ENCODE measurements at regions not wholly inside any gene's neighbourhood (a gene's known extent, or its start where the extent isn't known, plus 50 kb on each side); places are given as distances from the start of the nearest gene placed in this dataset.
"Not testable (repeated sequence)": the region's sequence is repeated elsewhere in the genome, so short reads cannot be mapped to it uniquely, and the experiment has no call there.

- Histone ChIP-seq H3K9me3 (no peaks in the 10 kb centered on the region), H3K36me3 (replicated peaks) (no peaks in the 10 kb centered on the region), H3K4me3 (no peak overlapping the region), H3K27me3 (ENCODE audit: low read depth) (no peaks in the 10 kb centered on the region), H3K4me1 (no peaks in the 10 kb centered on the region)
- in situ Hi-C loops (cut with MboI; ENCODE audit: low sequenced_read_pairs): no loop called here
- no peak for DNase-seq (ENCODE audit: low spot score in 2 of 2)
Observed at GRCh38 chr13:87172166-87172835, 498.9 kb upstream of the SLITRK5 start.

DNA sequence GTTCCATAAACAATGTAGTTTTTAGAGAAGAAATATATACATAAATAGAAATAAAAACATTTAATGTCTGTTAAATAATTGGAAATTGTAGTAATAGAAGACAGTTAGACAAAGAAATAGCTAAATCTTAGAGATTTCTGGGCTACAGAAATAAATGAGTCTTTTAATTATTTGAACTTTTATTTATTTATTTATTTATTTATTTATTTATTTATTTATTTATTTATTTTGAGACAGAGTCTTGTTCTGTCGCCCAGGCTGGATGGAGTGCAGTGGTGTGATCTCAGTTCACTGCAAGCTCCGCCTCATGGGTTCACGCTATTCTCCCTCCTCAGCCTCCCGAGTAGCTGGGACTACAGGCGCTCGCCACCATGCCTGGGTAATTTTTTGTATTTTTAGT is 486.0 kb upstream of the SLITRK5 start:
- H3K27me3 ChIP-seq (ENCODE audit: low read depth); H3K36me3 ChIP-seq (replicated peaks); H3K4me3 ChIP-seq; in situ Hi-C loops (cut with MboI; ENCODE audit: low sequenced_read_pairs); DNase-seq (ENCODE audit: low spot score in 2 of 2); H3K9me3 ChIP-seq; H3K4me1 ChIP-seq: not testable (repeated sequence)

DNA sequence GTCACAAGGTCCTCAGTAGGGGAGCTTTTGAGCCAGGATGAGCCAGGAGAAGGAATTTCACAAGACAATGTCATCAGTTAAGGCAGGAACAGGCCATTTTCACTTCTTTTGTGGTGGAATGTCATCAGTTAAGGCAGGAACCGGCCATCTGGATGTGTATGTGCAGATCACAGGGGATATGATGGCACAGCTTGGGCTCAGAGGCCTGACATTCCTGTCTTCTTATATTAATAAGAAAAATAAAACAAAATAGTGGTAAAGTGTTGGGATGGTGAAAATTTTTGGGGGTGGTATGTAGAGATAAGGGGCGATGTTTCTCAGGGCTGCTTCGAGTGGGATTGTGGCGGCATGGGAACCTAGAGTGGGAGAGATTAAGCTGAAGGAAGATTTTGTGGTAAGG is 484.5 kb upstream of the SLITRK5 start:
- DNase-seq (ENCODE audit: low spot score in 2 of 2); H3K27me3 ChIP-seq (ENCODE audit: low read depth); H3K4me3 ChIP-seq; in situ Hi-C loops (cut with MboI; ENCODE audit: low sequenced_read_pairs); H3K9me3 ChIP-seq; H3K4me1 ChIP-seq; H3K36me3 ChIP-seq (replicated peaks): not testable (repeated sequence)

DNA sequence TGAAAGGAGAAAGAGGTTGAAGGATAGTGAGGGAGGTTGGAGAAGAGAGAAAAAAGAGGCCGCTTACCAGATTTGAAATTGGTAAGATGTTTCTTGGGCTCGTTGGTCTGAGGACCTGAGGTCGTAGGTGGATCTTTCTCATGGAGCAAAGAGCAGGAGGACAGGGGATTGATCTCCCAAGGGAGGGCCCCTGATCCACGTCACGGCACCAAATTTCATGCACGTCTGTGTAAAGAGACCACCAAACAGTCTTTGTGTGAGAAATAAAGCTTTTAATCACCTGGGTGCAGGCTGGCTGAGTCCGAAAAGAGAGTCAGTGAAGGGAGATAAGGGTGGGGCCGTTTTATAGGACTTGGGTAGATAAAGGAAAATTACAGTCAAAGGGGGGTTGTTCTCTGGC is 479.7 kb upstream of the SLITRK5 start:
- H3K4me1 ChIP-seq; H3K27me3 ChIP-seq (ENCODE audit: low read depth); in situ Hi-C loops (cut with MboI; ENCODE audit: low sequenced_read_pairs); H3K9me3 ChIP-seq; DNase-seq (ENCODE audit: low spot score in 2 of 2); H3K4me3 ChIP-seq; H3K36me3 ChIP-seq (replicated peaks): not testable (repeated sequence)

DNA sequence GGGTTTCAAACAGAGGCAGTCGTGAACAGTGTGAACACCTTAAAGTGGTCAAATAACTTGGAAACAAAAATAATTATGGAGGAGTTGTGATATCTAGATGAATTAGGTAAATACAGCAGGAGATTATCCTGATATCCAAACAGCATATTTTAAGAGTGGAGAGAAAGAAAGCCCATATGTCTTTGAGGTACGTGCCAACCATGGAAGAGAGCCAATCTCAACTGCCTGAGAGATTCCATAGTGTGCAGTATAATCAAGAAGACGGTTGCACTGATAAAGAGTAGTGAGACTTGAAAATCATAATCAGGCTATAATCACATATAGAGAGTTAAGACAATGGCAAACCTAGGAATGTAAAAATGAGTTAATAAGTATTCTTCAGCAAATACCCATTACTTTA is 472.8 kb upstream of the SLITRK5 start:
- in situ Hi-C loops (cut with MboI; ENCODE audit: low sequenced_read_pairs): no loop called here
- Histone ChIP-seq H3K27me3 (ENCODE audit: low read depth) (no peaks in the 10 kb centered on the region), H3K9me3 (no peaks in the 10 kb centered on the region), H3K4me1 (no peaks in the 10 kb centered on the region), H3K36me3 (replicated peaks) (no peaks in the 10 kb centered on the region), H3K4me3 (no peak overlapping the region)
- no peak for DNase-seq (ENCODE audit: low spot score in 2 of 2)

- Histone ChIP-seq H3K27me3 (ENCODE audit: low read depth) (no peaks in the 10 kb centered on the region), H3K9me3 (no peaks in the 10 kb centered on the region), H3K4me1 (no peaks in the 10 kb centered on the region), H3K4me3 (no peak overlapping the region), H3K36me3 (replicated peaks) (no peaks in the 10 kb centered on the region)
- DNase-seq (ENCODE audit: low spot score in 2 of 2): no peak
- in situ Hi-C loops (cut with MboI; ENCODE audit: low sequenced_read_pairs): no loop called here
Observed at GRCh38 chr13:87206708-87207107, 464.5 kb upstream of the SLITRK5 start.

- H3K36me3 ChIP-seq (replicated peaks): no peaks in the 10 kb centered on the region
- H3K4me1 ChIP-seq: no peaks in the 10 kb centered on the region
- H3K4me3 ChIP-seq: no peak overlapping the region
- in situ Hi-C loops (cut with MboI; ENCODE audit: low sequenced_read_pairs): no loop called here
- no peaks in the 10 kb centered on the region for H3K27me3 ChIP-seq (ENCODE audit: low read depth)
- DNase-seq (ENCODE audit: low spot score in 2 of 2): no peak
- H3K9me3 ChIP-seq: no peaks in the 10 kb centered on the region
Observed at GRCh38 chr13:87207280-87208003, 463.7 kb upstream of the SLITRK5 start.

- Histone ChIP-seq H3K9me3 (no peaks in the 10 kb centered on the region), H3K4me1 (no peaks in the 10 kb centered on the region), H3K4me3 (no peak overlapping the region), H3K27me3 (ENCODE audit: low read depth) (no peaks in the 10 kb centered on the region), H3K36me3 (replicated peaks) (no peaks in the 10 kb centered on the region)
- in situ Hi-C loops (cut with MboI; ENCODE audit: low sequenced_read_pairs): no loop called here
- no peak for DNase-seq (ENCODE audit: low spot score in 2 of 2)
Observed at GRCh38 chr13:87208636-87209035, 462.5 kb upstream of the SLITRK5 start.

- Histone ChIP-seq H3K4me3 (no peak overlapping the region), H3K27me3 (ENCODE audit: low read depth) (no peaks in the 10 kb centered on the region), H3K9me3 (no peaks in the 10 kb centered on the region), H3K36me3 (replicated peaks) (no peaks in the 10 kb centered on the region), H3K4me1 (no peaks in the 10 kb centered on the region)
- DNase-seq (ENCODE audit: low spot score in 2 of 2): no peak
- in situ Hi-C loops (cut with MboI; ENCODE audit: low sequenced_read_pairs): no loop called here
Observed at GRCh38 chr13:87234981-87235380, 436.2 kb upstream of the SLITRK5 start.

DNA sequence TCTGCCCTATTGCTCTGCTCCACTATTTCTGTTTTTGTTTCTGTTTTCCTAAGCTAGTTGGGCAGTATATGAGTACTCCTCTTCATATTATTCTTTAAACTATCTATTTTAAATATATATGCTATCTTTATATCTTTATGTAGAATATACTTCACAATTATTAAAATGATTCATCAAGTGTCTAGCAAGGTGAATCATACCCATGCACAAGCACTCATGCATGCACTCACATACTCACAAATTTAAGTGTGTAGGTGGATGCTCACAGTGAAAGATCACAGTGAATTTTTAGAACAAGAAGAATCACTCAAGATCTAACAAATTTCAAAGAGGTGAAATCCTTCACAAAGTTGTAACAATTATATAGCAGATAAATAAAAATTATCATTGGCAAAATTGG is 435.6 kb upstream of the SLITRK5 start:
- in situ Hi-C loops (cut with MboI; ENCODE audit: low sequenced_read_pairs): no loop called here
- Histone ChIP-seq H3K27me3 (ENCODE audit: low read depth) (no peaks in the 10 kb centered on the region), H3K4me1 (no peaks in the 10 kb centered on the region), H3K4me3 (no peak overlapping the region), H3K36me3 (replicated peaks) (no peaks in the 10 kb centered on the region), H3K9me3 (no peaks in the 10 kb centered on the region)
- DNase-seq (ENCODE audit: low spot score in 2 of 2): no peak

DNA sequence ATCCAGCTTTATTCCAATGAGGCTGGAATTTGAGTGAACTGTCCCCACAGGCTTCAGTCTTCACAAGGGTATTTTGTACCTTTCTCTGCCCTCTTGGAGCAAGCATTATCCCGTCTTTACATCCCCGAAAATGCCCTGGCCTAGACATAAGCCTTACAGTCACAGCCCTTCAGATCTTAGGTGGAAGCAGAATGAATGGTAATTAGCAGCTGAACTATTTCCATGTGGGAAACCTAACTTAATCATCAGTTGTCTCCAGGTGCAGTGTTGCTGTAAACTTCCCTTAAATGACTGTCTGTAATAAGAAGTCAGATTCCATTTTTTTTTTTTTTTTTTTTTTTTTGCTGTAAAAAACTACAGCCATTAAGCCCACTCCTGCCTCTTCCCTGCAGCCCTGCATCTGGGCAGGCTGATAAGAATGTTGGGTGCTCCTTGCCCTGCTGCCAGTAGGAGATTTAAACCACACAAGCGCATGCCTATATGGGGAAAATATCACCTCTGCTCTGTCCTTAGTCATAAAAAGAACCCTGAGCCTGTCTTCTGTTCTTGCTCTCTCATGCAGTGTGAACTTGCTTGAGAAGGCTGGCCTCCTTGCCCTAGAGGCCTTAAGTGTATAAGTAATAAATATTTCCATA is 426.8 kb upstream of the SLITRK5 start:
- H3K9me3 ChIP-seq: no peaks in the 10 kb centered on the region
- no peaks in the 10 kb centered on the region for H3K27me3 ChIP-seq (ENCODE audit: low read depth)
- no peak for DNase-seq (ENCODE audit: low spot score in 2 of 2)
- H3K36me3 ChIP-seq (replicated peaks): no peaks in the 10 kb centered on the region
- H3K4me1 ChIP-seq: no peaks in the 10 kb centered on the region
- in situ Hi-C loops (cut with MboI; ENCODE audit: low sequenced_read_pairs): no loop called here
- H3K4me3 ChIP-seq: no peak overlapping the region

GRCh38 chr13:87249847-87250246 is 421.3 kb upstream of the SLITRK5 start:
- H3K36me3 ChIP-seq (replicated peaks); H3K27me3 ChIP-seq (ENCODE audit: low read depth); H3K4me3 ChIP-seq; H3K4me1 ChIP-seq; in situ Hi-C loops (cut with MboI; ENCODE audit: low sequenced_read_pairs); H3K9me3 ChIP-seq; DNase-seq (ENCODE audit: low spot score in 2 of 2): not testable (repeated sequence)

DNA sequence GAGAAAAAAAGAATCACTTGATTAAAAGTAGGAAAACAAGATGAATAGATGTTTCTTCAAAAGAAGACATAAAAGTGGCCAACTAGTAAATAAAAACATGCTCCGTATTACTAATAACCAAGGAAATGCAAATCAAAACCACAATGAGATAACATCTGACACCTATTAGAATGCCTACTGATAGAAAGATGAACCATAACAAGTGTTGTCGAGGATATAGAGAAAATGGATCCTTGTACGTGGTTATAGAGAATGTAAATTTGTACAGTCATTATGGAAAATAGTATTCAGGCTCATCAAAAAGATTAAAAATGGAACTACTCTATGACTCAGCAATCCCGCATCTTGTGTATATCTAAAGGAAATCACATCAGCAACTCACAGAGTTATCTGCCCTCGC is 415.8 kb upstream of the SLITRK5 start:
- in situ Hi-C loops (cut with MboI; ENCODE audit: low sequenced_read_pairs): no loop called here
- Histone ChIP-seq H3K9me3 (no peaks in the 10 kb centered on the region), H3K27me3 (ENCODE audit: low read depth) (no peaks in the 10 kb centered on the region)

DNA sequence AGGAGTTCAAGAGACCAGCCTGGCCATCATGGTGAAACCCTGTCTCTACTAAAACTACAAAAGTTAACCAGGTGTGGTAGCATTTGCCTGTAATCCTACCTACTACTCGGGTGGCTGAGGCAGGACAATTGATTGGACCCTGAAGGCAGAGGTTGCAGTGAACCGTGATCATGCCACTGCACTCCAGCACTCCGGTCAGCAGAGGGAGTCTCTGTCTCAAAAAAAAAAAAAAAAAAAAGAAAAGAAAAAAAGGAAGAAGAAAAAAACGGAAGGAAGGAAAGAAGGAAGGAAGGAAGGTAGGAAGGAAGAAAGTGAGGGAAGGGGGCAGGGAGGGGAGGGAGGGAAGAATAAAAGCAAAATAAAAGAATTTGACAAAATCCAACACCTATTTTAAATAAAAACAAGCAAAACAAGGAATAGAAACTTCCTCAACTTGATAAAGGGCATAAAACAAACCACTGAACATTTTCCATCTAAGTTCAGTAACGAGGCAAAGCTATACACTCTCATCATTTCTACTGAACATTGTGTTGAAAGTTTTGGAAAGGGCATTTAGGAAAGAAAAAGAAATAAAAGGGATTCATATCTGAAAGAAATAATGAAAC is 411.6 kb upstream of the SLITRK5 start:
- in situ Hi-C loops (cut with MboI; ENCODE audit: low sequenced_read_pairs): no loop called here
- no peaks in the 10 kb centered on the region for H3K36me3 ChIP-seq (replicated peaks)
- DNase-seq (ENCODE audit: low spot score in 2 of 2): peak in 1 of 2 experiments; percentile 16
- H3K27me3 ChIP-seq (ENCODE audit: low read depth): no peaks in the 10 kb centered on the region
- no peaks in the 10 kb centered on the region for H3K9me3 ChIP-seq
- H3K4me3 ChIP-seq: no peak overlapping the region
- no peaks in the 10 kb centered on the region for H3K4me1 ChIP-seq

More for the DNA sequence above, 415.8 kb upstream of the SLITRK5 start:
- H3K4me1 ChIP-seq: no peaks in the 10 kb centered on the region
- no peak for DNase-seq (ENCODE audit: low spot score in 2 of 2)
- H3K4me3 ChIP-seq: no peak overlapping the region
- H3K36me3 ChIP-seq (replicated peaks): no peaks in the 10 kb centered on the region

All from HAP-1 (cell line).